Activated T-helper 2 cell treated with anti-CD3 and anti-CD28 coated beads, Interferon-gamma antibody, Interleukin-2, Interleukin-4, amounts not matched to agents 10 μg/mL and 5 μg/mL and 100 μg/mL, durations not matched to agents 14 hours and 24 hours and 36 hours (primary cell): ENCODE measurements at regions not wholly inside any gene's neighbourhood (a gene's known extent, or its start where the extent isn't known, plus 50 kb on each side); places are given as distances from the start of the nearest gene placed in this dataset.

Source experiments
- DNase-seq: peaks from one replicate; pipeline ENCODE4 v3.0.0; 2021; ENCODE audit warnings: low spot score
- H3K27ac Mint-ChIP-seq: one replicate; pipeline ENCODE4 v1.8.0; 2021; ENCODE audit warnings: mixed read lengths
- H3K27me3 Mint-ChIP-seq: one replicate; pipeline ENCODE4 v1.8.0; 2021; ENCODE audit warnings: low read depth, mixed read lengths
- H3K36me3 Mint-ChIP-seq: one replicate; pipeline ENCODE4 v1.8.0; 2021; ENCODE audit warnings: low read depth, mixed read lengths
- H3K4me1 Mint-ChIP-seq: one replicate; pipeline ENCODE4 v1.8.0; 2021; ENCODE audit warnings: low read depth, mixed read lengths
- H3K4me3 Mint-ChIP-seq: one replicate; pipeline ENCODE4 v1.8.0; 2021; ENCODE audit warnings: low read depth, mild to moderate bottlenecking, moderate library complexity, mixed read lengths
- H3K9me3 Mint-ChIP-seq: one replicate; pipeline ENCODE4 v1.8.0; 2021; ENCODE audit warnings: mixed read lengths
- intact Hi-C: fragments of 100-400 bp; cut with micrococcal nuclease; formaldehyde crosslinking; loops from one replicate; pipeline ENCODE4 v1.15.1; 2023

DNA sequence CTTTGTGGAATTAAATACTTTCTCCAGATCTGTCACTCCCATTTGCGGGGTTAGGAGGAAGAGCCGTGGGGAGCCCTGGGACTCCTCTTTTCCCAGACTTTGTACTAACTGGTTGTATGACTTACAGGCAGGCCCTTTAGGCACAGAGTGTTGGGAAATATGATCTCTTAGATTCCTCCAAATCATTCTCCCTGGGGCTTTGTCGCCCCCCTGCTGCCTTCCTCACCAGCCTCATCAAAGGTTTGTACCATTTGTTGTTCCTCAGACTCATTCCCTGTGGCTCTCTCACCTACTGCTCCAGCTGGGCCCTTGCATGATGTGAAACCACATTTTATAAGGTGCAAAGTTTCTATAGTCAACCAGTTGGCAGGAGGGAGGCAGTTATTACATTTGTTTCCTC, 56.4 kb downstream of the CRYGS start:
- no peaks in the 10 kb centered on the region for H3K9me3 Mint-ChIP-seq

DNA sequence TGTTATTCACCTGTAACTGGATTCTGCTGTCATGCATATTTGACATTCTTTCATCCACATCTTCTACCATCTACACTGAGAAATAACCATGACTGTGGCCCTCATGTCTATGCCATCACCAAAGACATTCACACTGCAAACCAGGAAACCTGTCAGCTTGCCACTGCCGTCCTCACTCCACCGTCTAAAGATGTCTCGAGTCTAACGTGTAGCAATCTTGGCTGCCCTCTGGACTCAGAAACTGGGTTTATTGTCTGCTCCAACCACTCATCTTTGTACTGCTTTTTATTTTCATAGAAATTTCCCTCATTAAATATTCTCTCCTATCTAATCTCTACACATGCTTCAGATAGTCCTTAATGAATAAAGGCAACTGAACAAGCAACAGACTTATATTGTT, 57.1 kb downstream of the CRYGS start:
- no peak overlapping the region for H3K4me3 Mint-ChIP-seq
- no peaks in the 10 kb centered on the region for H3K4me1 Mint-ChIP-seq
- DNase-seq = no peak
- peaks cover 5% of the 10 kb centered on the region for H3K27me3 Mint-ChIP-seq
- H3K36me3 Mint-ChIP-seq = no peaks in the 10 kb centered on the region
- H3K9me3 Mint-ChIP-seq = no peaks in the 10 kb centered on the region
- intact Hi-C loops = no loop called here
- H3K27ac Mint-ChIP-seq = no peak overlapping the region

More for the DNA sequence above, 56.4 kb downstream of the CRYGS start:
- Mint-ChIP-seq H3K4me1 (no peaks in the 10 kb centered on the region), H3K27me3 (peaks cover 5% of the 10 kb centered on the region), H3K27ac (no peak overlapping the region), H3K36me3 (no peaks in the 10 kb centered on the region), H3K4me3 (no peak overlapping the region)
- no peak for DNase-seq
- intact Hi-C loops = no loop called here

DNA sequence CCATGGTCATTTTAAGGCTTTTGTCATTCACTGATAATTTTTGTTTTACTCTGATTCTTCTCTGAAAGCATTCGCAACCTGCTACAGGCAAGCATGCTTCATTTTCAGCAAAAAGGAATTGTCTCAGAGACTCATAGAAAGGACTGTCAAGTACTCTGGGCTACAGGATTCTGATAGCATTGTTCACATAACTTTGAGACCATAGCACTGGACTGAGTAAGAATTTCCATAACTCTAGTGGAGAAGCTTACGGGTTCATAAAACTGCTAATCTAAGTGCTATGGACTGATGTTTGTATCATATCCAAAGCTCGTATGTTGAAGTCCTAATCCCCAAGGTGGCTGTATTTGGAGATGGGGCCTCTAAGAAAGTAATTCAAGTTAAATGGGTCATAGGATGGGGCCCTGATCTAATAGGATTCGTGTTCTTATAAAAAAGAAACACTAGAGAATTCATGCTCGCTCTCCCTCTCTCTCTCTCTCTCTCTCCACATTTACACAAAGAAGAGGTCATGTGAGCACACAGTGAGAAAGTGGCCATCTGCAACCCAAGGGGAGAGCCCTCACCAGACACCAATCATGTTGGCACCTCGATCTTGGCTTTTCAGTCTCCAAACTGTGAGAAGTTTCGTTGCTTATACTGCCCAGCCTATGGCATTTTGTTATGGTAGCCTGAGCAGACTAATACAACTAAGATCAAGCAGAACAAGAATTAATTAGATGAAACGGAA, 60.4 kb downstream of the CRYGS start:
- Mint-ChIP-seq H3K36me3 (no peaks in the 10 kb centered on the region), H3K4me1 (no peaks in the 10 kb centered on the region), H3K27me3 (no peaks in the 10 kb centered on the region), H3K27ac (no peak overlapping the region), H3K9me3 (no peaks in the 10 kb centered on the region), H3K4me3 (no peak overlapping the region)
- intact Hi-C loops = no loop called here
- DNase-seq = no peak

DNA sequence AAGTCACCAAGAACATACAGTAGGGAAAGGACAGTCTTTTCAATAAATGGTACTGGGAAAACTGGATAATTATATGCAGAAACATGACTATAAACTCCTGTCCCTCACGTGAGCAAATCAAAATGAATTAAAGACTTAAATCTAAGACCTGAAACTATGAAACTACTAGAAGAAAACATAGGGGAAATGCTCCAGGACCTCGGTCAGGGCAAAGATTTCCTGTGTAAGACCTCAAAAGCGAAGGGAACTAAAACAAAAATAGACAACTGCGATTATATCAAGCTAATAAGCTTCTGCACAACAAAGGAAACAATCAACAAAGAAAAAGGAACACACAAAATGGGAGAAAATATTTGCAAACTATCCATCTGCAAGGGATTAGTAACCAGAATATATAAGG, 62.7 kb downstream of the CRYGS start:
- DNase-seq = no peak
- Mint-ChIP-seq H3K27me3 (no peaks in the 10 kb centered on the region), H3K36me3 (no peaks in the 10 kb centered on the region), H3K4me3 (no peak overlapping the region), H3K9me3 (no peaks in the 10 kb centered on the region), H3K4me1 (peaks cover 2% of the 10 kb centered on the region), H3K27ac (no peak overlapping the region)
- intact Hi-C loops = no loop called here

DNA sequence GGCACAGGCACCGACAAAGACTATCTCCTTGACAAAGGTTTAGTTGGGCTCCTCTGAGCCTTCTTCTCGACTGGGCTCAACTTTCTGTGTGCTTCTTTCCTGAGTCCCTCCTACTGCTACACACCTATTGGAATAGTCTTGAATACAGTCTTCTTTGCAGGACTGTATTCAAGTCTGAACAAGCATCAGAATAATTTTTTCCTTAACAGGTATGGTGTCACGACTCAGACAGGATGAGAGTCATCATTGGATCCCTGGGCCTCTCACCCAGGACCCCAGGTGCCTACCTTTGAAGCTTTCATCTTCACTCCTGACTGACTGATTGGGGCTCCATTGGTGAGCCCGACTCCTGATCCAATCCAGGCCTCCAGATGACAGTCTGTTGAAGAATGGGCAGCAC, 66.3 kb downstream of the CRYGS start:
- intact Hi-C loops = no loop called here
- H3K27ac Mint-ChIP-seq = no peak overlapping the region

DNA sequence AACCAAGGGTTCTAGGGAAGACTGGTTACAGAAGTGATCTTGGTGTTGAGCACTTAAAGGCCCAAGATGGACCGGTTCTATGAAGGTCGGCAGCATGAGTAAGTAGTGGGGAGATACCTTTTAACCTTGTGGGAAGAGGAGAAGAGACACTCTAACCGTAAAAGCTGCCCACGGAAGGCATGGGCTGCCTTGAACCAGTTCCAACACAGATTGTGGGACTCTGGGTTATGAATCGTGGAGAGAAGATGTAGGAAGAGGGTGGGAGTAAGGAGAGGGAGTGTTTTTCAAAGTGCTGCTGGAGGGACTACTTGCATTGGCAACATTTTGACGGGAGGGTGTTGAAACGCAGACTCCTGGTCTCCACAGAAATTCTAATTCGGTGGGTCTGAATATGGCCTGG, 67.1 kb downstream of the CRYGS start:
- no peak overlapping the region for H3K4me3 Mint-ChIP-seq
- H3K36me3 Mint-ChIP-seq = no peaks in the 10 kb centered on the region
- H3K27ac Mint-ChIP-seq = no peak overlapping the region
- DNase-seq = no peak
- peaks cover 2% of the 10 kb centered on the region for H3K27me3 Mint-ChIP-seq
- peaks cover 4% of the 10 kb centered on the region for H3K4me1 Mint-ChIP-seq
- intact Hi-C loops = no loop called here
- H3K9me3 Mint-ChIP-seq = no peaks in the 10 kb centered on the region

More for the DNA sequence above, 66.3 kb downstream of the CRYGS start:
- no peak for DNase-seq
- no peak overlapping the region for H3K4me3 Mint-ChIP-seq
- no peaks in the 10 kb centered on the region for H3K9me3 Mint-ChIP-seq
- no peaks in the 10 kb centered on the region for H3K36me3 Mint-ChIP-seq
- H3K4me1 Mint-ChIP-seq = peaks cover 4% of the 10 kb centered on the region
- no peaks in the 10 kb centered on the region for H3K27me3 Mint-ChIP-seq

DNA sequence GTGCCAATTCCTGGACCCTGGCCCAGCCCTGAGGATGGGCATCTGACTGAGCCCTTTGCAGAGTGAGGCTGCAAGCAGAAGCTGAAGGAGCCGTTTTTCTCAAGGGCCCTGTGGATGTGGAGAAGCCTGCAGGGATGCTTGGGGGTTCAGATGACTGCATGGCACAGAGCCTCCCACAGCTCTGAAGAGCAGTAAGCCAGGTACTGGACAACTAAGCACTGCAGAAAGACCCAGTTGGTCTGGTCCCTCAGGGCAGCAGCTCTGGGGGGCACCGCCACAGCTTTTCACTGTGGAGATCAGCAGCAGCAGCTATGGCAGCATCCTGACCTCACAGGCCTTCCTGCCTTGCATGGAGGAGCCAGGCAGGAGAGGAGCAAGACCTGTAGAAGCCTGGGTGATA, 67.6 kb downstream of the CRYGS start:
- Mint-ChIP-seq H3K4me3 (no peak overlapping the region), H3K4me1 (peaks cover 4% of the 10 kb centered on the region), H3K36me3 (no peaks in the 10 kb centered on the region), H3K27ac (no peak overlapping the region), H3K27me3 (peaks cover 2% of the 10 kb centered on the region), H3K9me3 (no peaks in the 10 kb centered on the region)
- no peak for DNase-seq
- intact Hi-C loops = no loop called here

DNA sequence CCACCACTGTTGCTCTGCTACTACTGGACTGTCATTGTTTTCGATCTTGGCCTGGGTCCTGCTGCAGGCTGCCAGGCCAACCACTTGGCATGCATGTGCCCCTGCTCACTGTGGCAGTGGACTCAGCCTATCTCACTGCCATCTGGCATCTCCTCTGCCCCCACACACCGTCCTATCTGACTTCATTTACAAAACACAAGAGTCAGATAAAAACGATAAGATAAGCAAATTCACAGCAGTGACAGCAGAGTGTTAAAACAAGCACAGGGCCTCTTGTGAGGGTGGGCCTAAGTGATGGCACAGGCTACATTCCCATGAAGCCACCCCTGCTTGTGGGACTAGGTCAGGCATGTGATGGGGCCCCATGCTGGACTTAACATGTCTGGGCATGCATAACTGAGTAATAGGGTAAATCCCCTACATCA, 68.1 kb downstream of the CRYGS start:
- H3K9me3 Mint-ChIP-seq = no peaks in the 10 kb centered on the region
- no peaks in the 10 kb centered on the region for H3K36me3 Mint-ChIP-seq
- no peak overlapping the region for H3K4me3 Mint-ChIP-seq
- no peak overlapping the region for H3K27ac Mint-ChIP-seq
- H3K4me1 Mint-ChIP-seq = peaks cover 4% of the 10 kb centered on the region
- DNase-seq = no peak
- intact Hi-C loops = no loop called here
- H3K27me3 Mint-ChIP-seq = peaks cover 2% of the 10 kb centered on the region

DNA sequence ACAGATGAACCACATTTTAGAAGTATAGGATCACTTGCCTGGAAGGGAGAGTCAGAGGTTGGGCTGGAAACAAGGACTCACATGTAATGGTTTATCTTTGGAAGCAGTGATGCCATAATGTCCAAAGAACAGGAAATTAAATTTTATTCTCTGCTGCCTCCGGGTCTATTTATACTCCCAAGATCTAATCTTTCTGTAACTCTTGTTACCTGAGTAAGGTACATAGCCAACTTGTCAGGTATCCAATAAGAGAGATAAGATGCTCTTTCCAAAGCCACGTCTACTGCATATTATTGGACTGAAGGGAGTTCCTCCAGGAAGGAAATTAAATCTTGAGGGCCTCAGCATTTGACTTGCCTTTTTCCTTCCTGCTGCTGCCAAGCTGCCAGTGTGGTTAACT, 71.0 kb downstream of the CRYGS start:
- intact Hi-C loops = no loop called here
- no peak for DNase-seq
- peaks cover 2% of the 10 kb centered on the region for H3K27me3 Mint-ChIP-seq
- H3K9me3 Mint-ChIP-seq = no peaks in the 10 kb centered on the region
- no peak overlapping the region for H3K27ac Mint-ChIP-seq
- peaks cover 4% of the 10 kb centered on the region for H3K4me1 Mint-ChIP-seq
- no peak overlapping the region for H3K4me3 Mint-ChIP-seq
- no peaks in the 10 kb centered on the region for H3K36me3 Mint-ChIP-seq

DNA sequence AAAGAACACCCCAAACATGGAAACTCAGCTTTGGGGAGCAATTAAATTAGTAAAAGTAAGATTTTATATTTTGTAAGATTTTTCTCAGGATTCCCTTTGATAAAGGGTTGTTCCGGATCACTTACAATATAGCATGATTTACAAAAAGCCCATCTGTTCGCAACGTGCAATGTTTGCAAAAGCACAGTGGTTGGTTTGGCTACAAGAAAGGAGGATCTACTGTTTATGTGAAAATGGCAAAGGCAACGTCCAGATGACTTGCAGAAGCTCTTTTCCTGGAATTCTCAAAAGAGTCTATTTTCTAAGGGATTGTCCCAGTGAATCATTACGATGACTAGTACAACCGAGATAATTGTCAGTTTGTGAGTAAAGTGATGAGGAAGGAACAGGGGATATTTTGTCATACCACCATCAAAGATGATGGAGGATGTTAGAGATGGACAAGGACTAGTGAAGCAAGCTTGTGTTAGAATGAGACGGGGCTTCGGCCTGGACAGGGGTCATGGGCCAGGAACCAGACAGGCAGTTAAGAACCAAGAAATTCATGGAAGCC, 71.6 kb downstream of the CRYGS start:
- intact Hi-C loops = no loop called here
- no peaks in the 10 kb centered on the region for H3K9me3 Mint-ChIP-seq
- peaks cover 2% of the 10 kb centered on the region for H3K27me3 Mint-ChIP-seq
- H3K4me3 Mint-ChIP-seq = no peak overlapping the region
- DNase-seq = no peak
- no peak overlapping the region for H3K27ac Mint-ChIP-seq
- peaks cover 4% of the 10 kb centered on the region for H3K4me1 Mint-ChIP-seq
- H3K36me3 Mint-ChIP-seq = no peaks in the 10 kb centered on the region

DNA sequence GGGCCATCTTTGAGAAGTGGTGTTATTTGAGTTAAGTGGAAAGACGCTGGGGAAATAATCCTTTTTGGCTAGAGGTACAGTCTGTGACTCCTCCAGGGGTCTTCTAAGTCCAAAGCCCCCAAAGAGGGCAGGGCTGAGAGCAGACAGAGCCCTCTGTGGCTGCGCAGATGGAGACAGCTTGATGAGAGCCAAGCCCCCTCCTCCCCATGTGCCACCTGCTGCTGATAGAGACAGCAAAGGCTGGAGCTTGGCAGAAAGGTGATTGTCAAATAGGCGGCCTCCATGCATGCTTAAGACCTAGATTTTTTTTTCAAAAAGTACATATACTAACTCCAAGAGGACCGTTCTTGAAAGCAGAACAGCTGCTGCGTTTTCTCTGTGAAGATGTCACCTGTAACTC, 72.4 kb downstream of the CRYGS start:
- H3K27me3 Mint-ChIP-seq = peaks cover 2% of the 10 kb centered on the region
- H3K4me1 Mint-ChIP-seq = peaks cover 2% of the 10 kb centered on the region
- H3K4me3 Mint-ChIP-seq = no peak overlapping the region
- intact Hi-C loops = no loop called here
- DNase-seq = no peak
- no peaks in the 10 kb centered on the region for H3K9me3 Mint-ChIP-seq
- no peak overlapping the region for H3K27ac Mint-ChIP-seq
- no peaks in the 10 kb centered on the region for H3K36me3 Mint-ChIP-seq

DNA sequence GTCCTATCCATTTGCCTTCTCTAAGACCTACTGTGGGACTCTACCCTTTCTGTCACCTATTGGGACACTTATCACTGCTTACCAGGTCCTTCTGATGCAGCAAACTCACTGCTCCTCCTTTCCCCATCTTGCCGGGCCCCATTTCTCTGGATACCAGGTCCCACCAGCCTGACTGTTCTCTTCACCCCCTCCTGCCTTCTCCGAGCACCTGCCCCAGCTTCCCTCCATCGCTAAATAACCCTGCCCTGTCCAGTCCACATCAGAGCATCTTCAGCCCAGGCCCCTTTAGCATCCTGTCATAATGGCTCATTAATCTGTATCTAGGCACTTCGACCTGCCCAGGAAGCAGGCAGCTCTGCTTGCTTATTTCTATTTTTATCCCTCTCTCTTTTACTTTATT, 74.7 kb downstream of the CRYGS start:
- intact Hi-C loops = no loop called here
- H3K27ac Mint-ChIP-seq = no peak overlapping the region

DNA sequence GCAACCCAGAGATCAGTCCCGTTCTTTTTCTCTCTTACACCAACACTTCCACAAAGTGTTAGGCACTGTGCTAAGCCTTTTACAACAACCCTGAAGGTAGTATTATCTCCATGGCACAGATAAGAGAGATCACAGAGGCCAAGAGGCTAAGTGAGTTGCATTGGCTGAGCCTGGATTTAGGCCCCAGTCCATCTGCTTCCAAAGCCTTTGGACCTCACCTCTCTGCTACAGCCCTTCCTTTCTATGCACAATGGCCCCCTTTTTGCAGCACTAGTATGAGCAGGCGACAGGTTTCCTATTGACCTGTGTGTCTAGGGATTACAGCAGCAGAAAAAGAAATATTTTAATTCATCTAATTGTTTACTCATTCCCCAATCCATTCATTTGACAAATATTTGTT, 76.2 kb downstream of the CRYGS start:
- Mint-ChIP-seq H3K9me3 (no peaks in the 10 kb centered on the region), H3K4me1 (no peaks in the 10 kb centered on the region), H3K27ac (no peak overlapping the region), H3K27me3 (peaks cover 2% of the 10 kb centered on the region), H3K4me3 (no peak overlapping the region), H3K36me3 (no peaks in the 10 kb centered on the region)
- intact Hi-C loops = no loop called here
- DNase-seq = no peak

More for the DNA sequence above, 74.7 kb downstream of the CRYGS start:
- H3K36me3 Mint-ChIP-seq = no peaks in the 10 kb centered on the region
- peaks cover 2% of the 10 kb centered on the region for H3K27me3 Mint-ChIP-seq
- H3K9me3 Mint-ChIP-seq = no peaks in the 10 kb centered on the region
- no peak for DNase-seq
- no peak overlapping the region for H3K4me3 Mint-ChIP-seq
- H3K4me1 Mint-ChIP-seq = no peaks in the 10 kb centered on the region
